ENCODE measurements at regions not wholly inside any gene's neighbourhood (a gene's known extent, or its start where the extent isn't known, plus 50 kb on each side); places are given as distances from the start of the nearest gene placed in this dataset.

DNA sequence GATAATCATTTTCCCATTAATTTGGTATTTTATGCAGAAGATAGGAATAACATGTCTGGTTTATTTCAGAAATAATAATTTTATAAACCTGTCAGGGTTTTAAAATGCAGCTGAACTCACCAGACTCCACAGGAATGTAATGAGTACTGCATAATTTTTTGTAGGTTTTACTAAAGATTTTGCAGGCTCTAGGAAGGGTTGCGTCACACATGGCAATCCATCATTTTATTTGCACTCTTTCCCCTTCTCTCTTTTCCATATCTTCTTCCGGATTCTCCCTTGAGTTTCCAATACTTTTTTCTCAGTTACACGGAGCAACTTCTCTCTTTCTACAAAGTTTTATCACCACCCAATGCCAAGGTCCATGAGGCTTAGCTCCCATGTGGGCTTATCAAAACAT lies 234.7 kb downstream of the NFKBIZ start:
- DNase-seq (ENCODE audit: low read depth), result no peak

DNA sequence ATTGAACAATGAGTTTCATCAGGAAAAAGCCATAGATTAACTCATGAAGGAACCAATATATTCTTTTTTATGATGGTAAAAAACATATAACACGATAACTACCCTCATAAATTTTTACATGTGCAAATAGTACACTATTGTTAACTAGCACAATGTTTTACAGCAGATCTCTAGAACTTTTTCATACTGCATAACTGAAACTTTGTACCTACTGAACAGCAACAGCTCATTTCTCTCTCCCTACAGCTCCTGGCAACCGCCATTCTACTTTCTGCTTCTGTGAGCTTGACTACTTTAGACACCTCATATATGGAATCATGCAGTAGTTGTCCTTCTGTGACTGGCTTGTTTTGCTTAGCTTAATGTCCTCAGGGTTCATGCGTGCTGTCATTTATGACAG lies 235.4 kb downstream of the NFKBIZ start:
- no peak for DNase-seq (ENCODE audit: low read depth)

DNA sequence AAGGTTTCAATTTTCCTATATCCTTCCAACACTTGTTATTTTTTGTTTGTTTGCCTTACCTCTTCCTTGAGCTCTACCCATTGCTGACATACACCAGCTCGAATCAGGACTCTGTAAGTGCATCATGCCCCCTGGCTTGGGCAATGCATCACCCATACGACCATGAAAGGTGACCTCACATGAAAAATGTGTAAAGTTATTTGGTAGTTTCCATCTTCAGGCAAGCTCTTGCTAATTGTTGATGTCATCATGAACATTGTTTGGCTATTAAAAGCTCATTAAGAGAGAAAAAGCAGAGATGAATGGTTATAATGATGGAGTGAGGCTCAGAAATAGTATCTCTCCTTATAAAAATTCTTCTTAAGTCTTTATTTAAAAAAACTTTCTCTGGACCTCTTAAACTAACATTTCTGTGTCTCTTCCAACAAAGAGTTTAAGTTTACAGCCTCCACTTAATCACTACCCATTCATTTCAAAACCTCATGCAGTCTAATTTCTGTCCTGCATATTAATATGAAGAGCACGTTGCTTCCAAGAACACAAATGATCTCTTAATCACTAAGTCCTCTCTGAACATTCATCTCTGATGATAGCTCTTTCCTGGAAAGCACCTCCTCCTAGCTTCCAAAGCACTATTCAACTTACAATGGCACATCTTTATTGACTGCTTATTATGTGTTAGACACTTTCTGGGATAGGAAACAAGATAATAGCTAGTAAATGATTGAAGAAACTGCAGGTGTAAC lies 236.3 kb downstream of the NFKBIZ start:
- DNase-seq (ENCODE audit: low read depth), result no peak

DNA sequence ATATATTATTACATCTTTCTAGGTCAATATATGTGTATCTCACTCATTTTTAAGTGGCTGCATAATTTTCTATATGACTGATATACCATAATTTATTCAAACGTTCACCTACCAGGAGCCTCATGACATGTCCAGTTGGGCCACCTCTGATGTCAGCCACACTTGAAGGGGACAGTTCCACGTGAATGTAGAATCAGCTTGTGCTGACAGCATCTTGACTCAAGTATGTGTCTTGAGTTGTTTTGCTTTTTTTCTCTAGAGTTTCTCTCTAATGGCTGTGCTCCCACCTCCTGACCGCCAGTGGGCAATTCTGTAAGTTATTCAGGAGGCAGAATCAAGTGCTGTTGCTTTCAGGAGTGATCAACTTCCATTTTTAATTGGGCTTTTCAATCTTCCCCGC lies 237.9 kb downstream of the NFKBIZ start:
- no peak for DNase-seq (ENCODE audit: low read depth)

DNA sequence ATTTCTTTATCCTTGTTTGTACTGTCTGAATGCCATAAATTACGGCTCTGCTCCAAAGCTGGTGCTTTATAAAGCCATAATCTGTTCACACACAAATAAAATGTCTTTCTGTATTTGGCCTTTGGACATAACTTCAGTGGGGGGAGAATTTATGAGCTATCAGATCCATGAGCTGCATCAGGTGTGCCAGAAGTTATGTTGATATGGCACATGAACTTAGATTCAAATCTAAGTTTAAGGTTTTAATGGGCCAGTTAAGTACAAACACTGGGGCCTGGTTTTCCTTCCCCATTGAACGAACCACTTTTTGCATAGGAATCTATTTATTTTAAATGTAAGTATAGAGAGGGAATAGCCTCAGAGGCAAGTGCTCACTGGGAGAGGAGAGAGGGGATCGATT lies 239.9 kb downstream of the NFKBIZ start:
- DNase-seq (ENCODE audit: low read depth), result no peak

DNA sequence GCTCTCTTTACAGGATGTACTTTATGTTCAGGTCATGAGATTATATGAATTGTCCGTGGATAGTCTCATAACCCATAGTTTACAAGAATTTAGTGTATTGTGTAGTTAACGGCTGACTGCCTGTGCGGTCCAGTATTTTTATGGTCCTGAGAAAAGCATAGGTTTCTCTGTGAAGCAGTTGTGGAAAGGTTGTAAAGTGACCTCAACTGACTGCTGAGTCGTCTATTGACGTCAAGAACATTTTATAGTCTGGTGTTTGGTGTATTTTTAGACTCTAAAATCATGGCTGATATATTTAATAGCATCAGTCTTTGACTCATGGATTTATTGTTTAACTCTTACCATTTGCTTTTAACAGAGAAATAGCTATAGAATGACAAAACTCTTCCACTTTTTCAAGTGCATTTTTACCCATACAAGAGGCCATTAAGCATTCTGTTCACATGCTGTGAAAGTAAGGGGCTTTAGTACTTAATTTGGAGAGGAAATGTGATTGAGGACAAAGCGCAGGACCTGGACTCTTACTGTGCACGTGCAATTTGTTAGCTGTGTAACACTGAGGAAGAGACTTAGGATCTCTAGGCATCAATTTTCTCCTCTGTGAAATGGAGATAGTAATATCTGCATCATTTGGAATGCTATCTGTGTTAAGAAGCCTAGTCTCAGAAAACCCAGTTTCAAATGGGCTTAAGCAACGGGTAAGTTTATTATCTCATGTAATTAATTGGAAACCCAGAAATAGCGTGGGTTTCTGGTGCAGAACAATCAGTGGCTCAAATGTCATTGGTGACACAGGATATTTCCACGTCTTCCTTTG lies 240.8 kb downstream of the NFKBIZ start:
- DNase-seq (ENCODE audit: low read depth), result no peak

DNA sequence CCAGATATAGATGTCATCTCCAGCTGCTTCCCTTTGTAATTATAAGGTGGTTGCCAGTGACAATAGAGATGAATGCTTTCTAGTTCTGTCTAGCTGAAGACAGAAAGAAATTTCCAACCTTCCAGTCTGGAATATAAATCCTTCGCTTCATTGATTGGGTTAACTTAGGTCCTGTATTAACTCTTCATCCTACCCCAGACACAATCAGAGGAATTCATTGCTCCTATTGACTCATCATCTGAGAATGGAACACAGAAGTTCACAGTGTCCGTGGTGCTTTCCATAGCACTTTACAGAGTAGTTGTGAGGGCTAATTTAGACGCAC lies 241.4 kb downstream of the NFKBIZ start:
- DNase-seq (ENCODE audit: low read depth), result no peak

DNA sequence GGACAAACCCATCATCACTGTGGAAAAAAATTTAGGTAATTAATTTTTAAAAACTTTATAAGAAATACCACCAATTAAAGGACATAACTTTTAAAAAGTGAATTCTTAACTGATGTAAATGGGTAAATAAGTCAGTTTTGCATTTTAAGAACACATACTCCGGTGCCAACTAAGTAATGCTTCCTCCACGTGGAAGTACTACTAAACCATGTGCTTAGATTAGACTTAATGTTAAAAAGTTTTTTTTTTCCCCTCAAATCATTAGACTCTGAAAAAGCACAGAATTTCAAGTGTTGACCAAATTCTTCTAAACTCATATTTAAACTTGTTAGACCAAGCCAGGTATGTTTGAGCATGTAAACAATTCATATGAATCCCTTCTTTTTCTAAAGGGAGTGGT lies 242.0 kb downstream of the NFKBIZ start:
- no peak for DNase-seq (ENCODE audit: low read depth)

DNA sequence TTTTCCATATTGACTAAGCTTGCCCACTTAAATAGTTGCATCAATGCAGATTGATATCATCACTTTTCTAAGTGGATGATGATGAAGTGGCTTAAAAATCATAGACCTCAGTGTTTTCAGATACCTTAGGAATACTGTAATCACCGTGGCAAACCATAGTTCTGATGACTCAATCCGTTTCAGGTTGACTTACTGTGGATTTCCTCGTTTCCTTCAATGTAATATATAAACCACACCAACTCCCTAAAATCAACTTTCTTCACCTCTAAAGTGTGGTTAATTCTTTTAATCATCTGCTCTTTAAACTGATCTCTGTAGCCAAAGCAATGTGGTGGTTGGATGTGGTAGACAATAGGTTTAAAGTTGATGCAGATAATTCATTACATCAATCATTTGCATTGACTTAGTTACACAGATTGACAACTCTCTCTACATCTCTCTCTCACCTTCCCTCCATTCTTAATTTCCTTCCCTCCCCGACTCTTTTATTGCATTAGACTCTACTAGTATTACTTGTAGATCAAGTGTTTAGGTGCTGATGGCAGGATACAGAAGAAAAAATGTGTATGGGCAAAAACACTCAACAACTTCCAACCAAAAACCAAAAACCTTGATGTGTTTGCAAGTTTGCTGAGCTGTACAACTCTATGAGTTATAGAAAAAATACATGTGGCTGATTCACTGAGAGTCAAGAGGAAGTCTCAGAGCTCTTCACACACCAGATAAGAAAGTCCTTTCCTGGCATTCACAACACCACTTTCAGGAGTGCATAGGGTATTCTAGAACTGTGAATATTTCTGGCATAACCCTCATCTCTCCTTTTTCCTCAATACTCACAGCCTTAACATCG lies 243.5 kb downstream of the NFKBIZ start:
- no peak for DNase-seq (ENCODE audit: low read depth)

DNA sequence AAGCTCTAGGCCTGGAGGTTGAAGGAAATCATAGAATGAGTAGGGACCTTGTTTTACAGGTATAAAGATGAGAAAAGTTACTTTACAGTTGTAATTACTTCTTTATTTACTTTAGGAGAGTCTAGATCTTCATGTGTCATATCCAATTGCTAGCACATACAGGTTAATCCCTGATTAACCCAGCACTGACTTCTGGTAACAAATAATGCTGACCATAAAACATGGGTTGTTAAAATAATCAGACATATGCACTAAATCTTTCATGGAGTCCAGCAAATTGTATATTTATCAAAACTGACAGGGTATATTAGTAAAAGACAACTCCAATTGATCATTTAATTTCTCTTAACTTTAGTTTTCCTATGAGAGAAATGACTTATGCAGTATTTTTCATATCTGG lies 245.2 kb downstream of the NFKBIZ start:
- DNase-seq (ENCODE audit: low read depth), result no peak

DNA sequence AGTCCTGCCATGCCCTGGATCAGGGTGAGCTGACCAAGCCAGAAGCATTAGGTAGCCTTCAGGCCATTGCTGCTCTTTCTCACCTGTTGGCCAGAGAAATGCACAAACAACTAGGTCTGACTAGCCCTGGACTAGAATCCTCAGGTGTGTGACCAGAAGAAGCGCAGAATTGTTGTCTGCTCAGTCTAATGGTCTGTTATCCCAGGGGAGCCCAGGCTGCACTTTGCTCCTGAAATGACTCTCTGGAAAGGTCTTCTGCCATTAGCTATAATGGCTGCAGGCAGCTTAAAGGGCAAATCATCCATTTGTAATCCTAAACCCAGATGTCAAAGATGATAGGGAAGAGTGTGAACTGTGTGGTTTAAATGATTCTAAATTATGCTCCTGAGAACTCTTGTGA lies 246.1 kb downstream of the NFKBIZ start:
- no peak for DNase-seq (ENCODE audit: low read depth)

DNA sequence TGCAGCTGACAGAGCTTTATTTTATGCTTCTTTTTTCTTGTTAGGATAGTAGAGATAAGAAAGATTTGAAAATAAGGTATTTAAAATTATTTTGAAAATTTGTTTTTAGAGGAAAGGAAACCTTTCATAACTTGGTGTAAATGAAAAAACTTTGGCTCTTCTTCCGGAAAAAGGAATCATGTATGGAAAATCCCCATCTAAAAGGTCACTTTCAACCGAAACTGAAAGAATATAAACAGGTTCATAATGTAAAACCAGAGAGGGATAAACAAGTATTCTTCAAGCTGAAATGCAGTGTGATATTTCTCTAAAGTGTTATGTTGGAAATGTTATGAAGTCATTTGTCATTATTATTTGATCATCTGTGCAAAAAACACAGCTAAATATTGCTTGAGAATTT lies 246.8 kb downstream of the NFKBIZ start:
- no peak for DNase-seq (ENCODE audit: low read depth)

DNA sequence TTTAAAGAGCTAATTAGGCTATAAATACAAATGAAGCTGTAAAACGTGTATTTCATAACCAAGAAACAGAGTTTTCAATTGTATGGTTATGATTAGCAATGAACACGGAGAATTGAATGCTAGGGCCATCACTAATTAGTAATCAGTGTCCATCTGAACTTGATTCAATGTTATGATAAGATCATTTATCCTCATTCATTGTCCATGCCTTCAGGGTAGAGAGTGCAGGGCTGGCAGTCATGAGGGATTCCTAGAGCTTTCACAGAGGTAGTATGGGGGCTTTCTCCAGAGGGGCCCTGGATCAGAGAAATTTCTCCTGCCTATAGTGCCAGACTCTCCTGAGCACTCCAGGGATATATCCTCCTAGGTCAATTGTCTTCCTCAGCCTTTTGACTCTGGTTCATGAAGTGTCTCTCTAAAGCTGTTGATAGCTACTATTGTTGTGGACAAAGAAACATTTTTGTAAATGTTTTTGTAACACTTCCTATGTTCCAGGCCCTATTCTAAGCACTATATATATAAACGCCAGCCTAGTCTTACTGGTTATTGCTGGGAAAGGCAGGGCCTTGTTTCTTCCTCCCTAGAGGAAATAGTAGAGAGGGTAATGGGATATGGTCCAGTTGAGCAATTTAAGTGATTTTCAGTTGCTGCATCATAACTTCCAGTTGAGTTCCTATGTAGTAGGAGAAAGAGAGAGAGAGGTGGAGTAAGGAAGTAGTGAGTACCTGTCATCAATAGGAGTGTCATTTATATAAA lies 249.0 kb downstream of the NFKBIZ start:
- no peak for DNase-seq (ENCODE audit: low read depth)

DNA sequence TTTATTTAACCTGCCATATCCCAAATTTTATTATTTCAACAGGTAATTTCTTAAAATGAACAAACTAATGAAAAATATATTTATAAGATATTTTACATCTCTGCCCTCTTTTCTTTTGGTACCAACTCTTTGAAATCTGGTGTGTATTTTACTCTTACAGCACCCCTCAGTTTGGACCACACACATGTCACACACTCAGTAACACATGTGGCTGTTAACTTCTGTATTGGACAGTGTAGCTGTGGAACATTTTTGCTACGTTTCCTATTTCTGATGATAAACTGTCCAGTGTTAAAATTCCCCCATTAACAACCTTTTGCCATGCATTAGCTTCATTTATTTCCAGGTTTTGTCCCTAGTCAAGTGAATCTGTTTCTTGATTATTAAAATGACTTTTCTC lies 250.6 kb downstream of the NFKBIZ start:
- DNase-seq (ENCODE audit: low read depth), result no peak

DNA sequence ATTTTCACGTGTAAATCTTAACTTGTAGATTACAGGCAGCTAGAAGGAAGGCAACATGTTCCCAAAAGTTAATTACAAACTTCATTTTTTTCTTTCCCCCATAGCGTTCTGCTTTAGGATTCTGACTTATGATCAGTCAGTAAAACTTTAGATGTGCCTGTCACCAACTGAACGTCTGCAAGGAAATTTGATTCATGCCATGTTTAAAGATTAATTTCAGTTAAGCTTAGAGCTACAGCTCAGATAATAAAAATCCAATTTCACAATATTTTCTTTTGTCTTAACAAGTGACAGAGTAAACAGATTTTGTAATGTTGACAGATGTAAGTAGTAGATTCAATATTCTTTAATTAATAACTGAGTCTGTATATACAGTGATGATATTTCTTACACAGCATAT lies 253.1 kb downstream of the NFKBIZ start:
- DNase-seq (ENCODE audit: low read depth), result no peak

DNA sequence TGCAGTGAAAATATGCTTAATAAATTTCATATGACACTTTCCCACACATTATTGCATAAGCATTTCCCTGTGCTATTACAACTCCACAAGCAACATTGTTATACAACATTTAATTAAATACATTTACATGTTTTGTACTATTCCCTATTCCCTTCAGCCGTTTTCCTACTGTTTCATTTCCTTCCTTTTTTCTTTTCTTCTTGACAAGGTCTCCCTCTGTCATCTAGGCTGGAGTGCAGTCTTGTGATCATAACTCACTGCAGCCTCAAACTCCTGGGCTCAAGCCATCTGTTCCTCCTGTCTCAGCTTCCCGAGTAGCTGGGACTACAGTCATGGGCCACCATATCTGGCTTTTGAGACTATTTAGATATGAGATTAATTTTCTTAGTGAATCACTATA lies 254.7 kb downstream of the NFKBIZ start:
- no peak for DNase-seq (ENCODE audit: low read depth)

DNA sequence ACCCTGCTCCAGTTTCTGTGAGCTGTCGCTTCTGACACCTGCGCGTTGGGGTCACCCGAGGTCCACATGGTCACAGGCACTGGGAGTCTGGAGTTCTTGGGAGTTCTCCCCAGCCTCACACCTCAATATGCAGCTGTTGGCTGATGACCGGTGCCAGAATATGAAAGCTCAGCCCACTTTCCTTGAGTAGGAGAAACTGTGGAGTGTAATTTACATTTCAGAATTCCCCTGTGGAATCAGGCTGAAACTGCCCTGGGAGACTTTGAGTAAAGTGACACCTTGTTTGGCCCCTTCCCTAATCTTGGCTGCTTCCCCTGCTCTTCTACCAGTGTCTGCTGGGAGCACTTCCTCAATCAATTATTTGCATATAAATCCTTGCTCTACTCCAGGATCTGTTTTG lies 255.9 kb downstream of the NFKBIZ start:
- no peak for DNase-seq (ENCODE audit: low read depth)

DNA sequence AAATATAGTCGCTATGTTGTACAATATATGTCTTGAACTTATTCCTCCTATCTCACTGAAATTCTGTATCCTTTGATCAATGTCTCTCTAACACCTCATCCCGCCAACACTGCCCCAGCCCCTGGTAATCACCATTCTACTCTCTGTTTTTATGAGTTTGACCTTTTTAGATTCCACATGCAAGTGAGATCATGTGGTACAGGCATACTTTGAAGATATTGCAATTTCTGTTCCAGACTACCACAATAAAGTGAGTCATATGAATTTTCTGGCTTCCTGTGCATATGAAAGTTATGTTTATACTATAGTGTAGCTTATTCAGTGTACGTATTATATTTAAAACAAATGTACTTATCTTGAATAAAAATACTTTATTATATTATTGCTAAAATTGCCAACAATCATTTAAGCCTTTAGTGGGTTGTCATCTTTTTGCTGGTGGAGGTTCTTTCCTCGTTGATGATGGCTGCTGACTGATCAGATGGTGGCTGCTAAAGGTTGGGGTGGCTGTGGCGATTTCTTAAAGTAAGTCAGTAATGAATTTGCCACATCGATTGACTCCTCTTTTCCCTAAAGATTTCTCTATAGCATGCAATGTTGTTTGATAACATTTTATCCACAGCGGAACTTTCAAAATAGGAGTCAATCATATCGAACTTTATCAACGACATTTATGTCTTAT lies 257.2 kb downstream of the NFKBIZ start:
- no peak for DNase-seq (ENCODE audit: low read depth)

DNA sequence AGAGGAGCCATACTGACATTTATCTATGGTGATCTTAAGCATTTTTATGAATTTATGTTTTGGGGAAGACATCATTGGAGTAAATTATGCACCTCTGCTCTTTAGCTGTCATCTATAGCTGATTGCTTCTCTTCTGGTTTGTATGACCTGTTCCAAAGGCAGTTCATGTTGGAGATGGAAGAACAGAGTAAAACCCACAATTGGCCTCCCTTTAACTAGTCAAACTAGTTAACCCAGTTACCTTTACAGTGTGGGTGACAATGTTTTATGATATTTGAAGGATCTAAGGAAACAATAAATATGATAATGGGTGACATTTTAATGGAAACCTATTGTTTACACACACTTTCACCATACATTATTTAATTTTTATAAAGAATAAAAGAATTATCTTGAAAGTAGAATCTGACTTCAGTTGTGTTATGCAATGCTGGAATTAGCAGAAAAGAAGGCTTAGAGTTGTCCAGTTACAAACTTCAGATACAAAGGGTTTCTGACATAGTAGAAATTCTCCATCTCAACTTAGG lies 263.5 kb downstream of the NFKBIZ start:
- no peak for DNase-seq (ENCODE audit: low read depth)

DNA sequence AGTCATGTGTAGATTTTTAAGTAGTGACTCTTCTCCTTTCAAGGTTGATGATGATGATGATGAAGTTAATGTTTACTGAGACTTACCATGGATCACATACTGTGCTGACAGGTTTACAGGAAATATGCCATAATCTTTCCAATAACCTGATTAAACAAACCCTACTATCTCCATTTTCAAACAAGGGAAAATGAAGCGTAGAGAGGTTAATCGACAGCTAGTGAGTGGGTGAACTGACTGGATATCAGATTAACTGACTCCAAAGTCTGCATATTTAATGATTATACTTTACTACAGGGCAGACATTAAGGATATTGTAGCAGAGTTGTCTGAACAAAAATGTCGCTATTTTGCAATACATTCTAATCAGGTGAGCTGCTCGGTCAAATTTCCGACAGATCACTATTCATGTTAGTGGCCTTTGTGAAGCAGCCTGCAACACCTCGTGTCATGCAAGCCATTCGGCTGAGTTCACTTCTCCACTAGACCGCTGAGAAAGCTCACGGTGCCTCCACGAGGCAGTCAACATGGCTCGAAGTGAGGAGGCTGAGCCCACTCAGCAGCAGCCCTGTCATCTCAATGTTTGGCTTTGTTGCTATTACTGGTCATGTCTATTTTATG lies 264.2 kb downstream of the NFKBIZ start:
- DNase-seq (ENCODE audit: low read depth), result no peak

Measured in stimulated activated CD8-positive, alpha-beta memory T cell treated with anti-CD3 and anti-CD28 coated beads, Interleukin-7, amount 100 ng/mL, for 24 hours (primary cell).